Spleen (tissue), 11 donors: ENCODE measurements at regions not wholly inside any gene's neighbourhood (a gene's known extent, or its start where the extent isn't known, plus 50 kb on each side); places are given as distances from the start of the nearest gene placed in this dataset.

Source experiments
- DNase-seq: peaks from one replicate; pipeline ENCODE4 v3.0.0-alpha.2; 2020
- H3K27ac ChIP-seq, 8 donors: fragments of 200-600 bp; sonication (generic) in 7 of 8; 1 replicate in 4 of 8; 2 replicates in 4 of 8; pipeline versions ENCODE4 v1.5.0 to v1.8.0; 2016 to 2021; ENCODE audit warnings: inconsistent platforms in 4 of 8, mild to moderate bottlenecking in 4 of 8, moderate library complexity in 1 of 8
- H3K27me3 ChIP-seq, 7 donors: fragments of 200-600 bp; sonication (generic) in 6 of 7; replicated peaks in 1 of 7; 1 replicate in 4 of 7; 2 replicates in 3 of 7; pipeline versions ENCODE4 v1.5.0 to v1.8.0; 2016 to 2021; ENCODE audit warnings: inconsistent platforms in 3 of 7, mild to moderate bottlenecking in 1 of 7
- H3K36me3 ChIP-seq, 6 donors: fragments of 200-600 bp; sonication (generic) in 5 of 6; 1 replicate in 4 of 6; 2 replicates in 2 of 6; pipeline versions ENCODE4 v1.5.0 to v1.8.0; 2016 to 2021; ENCODE audit warnings: inconsistent platforms in 2 of 6
- H3K4me1 ChIP-seq, 6 donors: fragments of 200-600 bp; sonication (generic) in 5 of 6; 1 replicate in 3 of 6; 2 replicates in 3 of 6; pipeline versions ENCODE4 v1.5.0 to v1.8.0; 2016 to 2021; ENCODE audit warnings: inconsistent platforms in 3 of 6
- H3K4me3 ChIP-seq, 8 donors: fragments of 200-600 bp; sonication (generic) in 7 of 8; 1 replicate in 4 of 8; 2 replicates in 4 of 8; pipeline versions ENCODE4 v1.5.0 to v1.8.0; 2016 to 2021; ENCODE audit warnings: inconsistent platforms in 4 of 8, mild to moderate bottlenecking in 4 of 8, moderate library complexity in 2 of 8
- H3K9me3 ChIP-seq, 8 donors: fragments of 200-600 bp; sonication (generic) in 7 of 8; 1 replicate in 4 of 8; 2 replicates in 4 of 8; pipeline versions ENCODE4 v1.5.0 to v1.8.0; 2016 to 2021; ENCODE audit warnings: inconsistent platforms in 4 of 8
- POLR2A ChIP-seq, 3 donors: fragments of 450-650 bp; IDR thresholded peaks; one replicate each; pipeline ENCODE4 v1.5.1; 2017; ENCODE audit warnings: antibody characterized with exemption in 3 of 3, mild to moderate bottlenecking in 1 of 3
- POLR2AphosphoS5 ChIP-seq, 3 donors: sonication (generic); formaldehyde crosslinking; IDR thresholded peaks; one replicate each; pipeline ENCODE4 v1.5.1; 2017; ENCODE audit warnings: antibody characterized with exemption in 3 of 3
- WGBS, 5 donors: extraction: QIAGEN DNeasy Blood & Tissue Kit in 3 of 5; methylation state at CpG; one replicate each; pipeline versions ENCODE4 v1.1.5 to v1.1.7; 2013 to 2018; 5-methylcytosine and 5-hydroxymethylcytosine counted together
- intact Hi-C: fragments of 100-400 bp; cut with DNase I; formaldehyde crosslinking; loops from one replicate; pipeline ENCODE4 v1.15.0; 2023; ENCODE audit warnings: low total_unique reads
- TF ChIP-seq, protein P1 (sequence below), 11 experiments: fragments of 200-600 bp in 7 of 11; fragments of 450-650 bp in 4 of 11; sonication (generic) in 4 of 11; IDR thresholded peaks in 8 of 11; conservative IDR thresholded peaks in 3 of 11; 1 replicate in 7 of 11; 2 replicates in 4 of 11; pipeline versions ENCODE4 v1.4.0 to v1.8.0; 2016 to 2021; ENCODE audit warnings: antibody characterized with exemption in 11 of 11, inconsistent platforms in 4 of 11, mild to moderate bottlenecking in 1 of 11
- donor health status: healthy with polysubstance abuse.
- donor health status: DM: no; HTN: no; CAD: no; lungs with moderate emphysema.
- donor health status: DM: no; HTN: no; CAD: no.
- donor health status: Bipolar disorder and iron deficiency.
- donor health status: healthy.
- donor health status: DM: no; HTN: no; CAD: no.
- donor health status: DM: yes; HTN: yes; CAD: no.

- Histone ChIP-seq H3K4me3 (no peak overlapping the region), H3K4me1 (no peaks in the 10 kb centered on the region), H3K36me3 (no peaks in the 10 kb centered on the region), H3K27ac (no peak overlapping the region), H3K27me3 (no peaks in the 10 kb centered on the region), H3K9me3 (peaks cover 0 to 7% (median 0%) of the 10 kb centered on the region in 8 donors)
- DNase-seq = no peak
- intact Hi-C loops = no loop called here
- 61 to 73% (median 67%) methylated on average over 1 of the region's 1 CpG for WGBS, 5 donors
- TF ChIP-seq POLR2AphosphoS5 (IDR thresholded peaks at IDR 0.05) (no peak), POLR2A (IDR thresholded peaks at IDR 0.05) (no peak)
These were observed 168.4 kb upstream of the CADPS start for GRCh38 chr3:63043631-63044030.

- H3K4me1 ChIP-seq = no peaks in the 10 kb centered on the region
- WGBS, 5 donors = 67 to 79% (median 68%) methylated on average over 2 of the region's 2 CpGs
- H3K27ac ChIP-seq = no peak overlapping the region
- H3K36me3 ChIP-seq = no peaks in the 10 kb centered on the region
- H3K4me3 ChIP-seq = no peak overlapping the region
- no peaks in the 10 kb centered on the region for H3K27me3 ChIP-seq
- TF ChIP-seq, protein P1, sequence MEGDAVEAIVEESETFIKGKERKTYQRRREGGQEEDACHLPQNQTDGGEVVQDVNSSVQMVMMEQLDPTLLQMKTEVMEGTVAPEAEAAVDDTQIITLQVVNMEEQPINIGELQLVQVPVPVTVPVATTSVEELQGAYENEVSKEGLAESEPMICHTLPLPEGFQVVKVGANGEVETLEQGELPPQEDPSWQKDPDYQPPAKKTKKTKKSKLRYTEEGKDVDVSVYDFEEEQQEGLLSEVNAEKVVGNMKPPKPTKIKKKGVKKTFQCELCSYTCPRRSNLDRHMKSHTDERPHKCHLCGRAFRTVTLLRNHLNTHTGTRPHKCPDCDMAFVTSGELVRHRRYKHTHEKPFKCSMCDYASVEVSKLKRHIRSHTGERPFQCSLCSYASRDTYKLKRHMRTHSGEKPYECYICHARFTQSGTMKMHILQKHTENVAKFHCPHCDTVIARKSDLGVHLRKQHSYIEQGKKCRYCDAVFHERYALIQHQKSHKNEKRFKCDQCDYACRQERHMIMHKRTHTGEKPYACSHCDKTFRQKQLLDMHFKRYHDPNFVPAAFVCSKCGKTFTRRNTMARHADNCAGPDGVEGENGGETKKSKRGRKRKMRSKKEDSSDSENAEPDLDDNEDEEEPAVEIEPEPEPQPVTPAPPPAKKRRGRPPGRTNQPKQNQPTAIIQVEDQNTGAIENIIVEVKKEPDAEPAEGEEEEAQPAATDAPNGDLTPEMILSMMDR (IDR thresholded peaks at IDR 0.05 in 8 of 11, conservative IDR thresholded peaks at IDR 0.05 in 3 of 11) = no peak
- TF ChIP-seq POLR2AphosphoS5 (IDR thresholded peaks at IDR 0.05) (no peak), POLR2A (IDR thresholded peaks at IDR 0.05) (no peak)
- no peak for DNase-seq
- intact Hi-C loops = no loop called here
- peaks cover 0 to 7% (median 0%) of the 10 kb centered on the region in 8 donors for H3K9me3 ChIP-seq
These were observed 170.9 kb upstream of the CADPS start for GRCh38 chr3:63046152-63046551.

- H3K4me1 ChIP-seq = no peaks in the 10 kb centered on the region
- no peak overlapping the region for H3K4me3 ChIP-seq
- H3K27me3 ChIP-seq = no peaks in the 10 kb centered on the region
- DNase-seq = no peak
- intact Hi-C loops = no loop called here
- TF ChIP-seq, protein P1 (IDR thresholded peaks at IDR 0.05 in 8 of 11, conservative IDR thresholded peaks at IDR 0.05 in 3 of 11) = no peak
- TF ChIP-seq POLR2AphosphoS5 (IDR thresholded peaks at IDR 0.05) (no peak), POLR2A (IDR thresholded peaks at IDR 0.05) (no peak)
- H3K9me3 ChIP-seq = peaks cover 0 to 7% (median 0%) of the 10 kb centered on the region in 8 donors
- H3K36me3 ChIP-seq = no peaks in the 10 kb centered on the region
- 64 to 84% (median 70%) methylated on average over 4 of the region's 4 CpGs for WGBS, 5 donors
- no peak overlapping the region for H3K27ac ChIP-seq
These were observed 171.4 kb upstream of the CADPS start for GRCh38 chr3:63046580-63046979.

- intact Hi-C loops = no loop called here
- peaks cover 0 to 7% (median 0%) of the 10 kb centered on the region in 8 donors for H3K9me3 ChIP-seq
- TF ChIP-seq POLR2A (IDR thresholded peaks at IDR 0.05) = no peak
- TF ChIP-seq, protein P1 (IDR thresholded peaks at IDR 0.05 in 8 of 11, conservative IDR thresholded peaks at IDR 0.05 in 3 of 11) = no peak
- TF ChIP-seq POLR2AphosphoS5 (IDR thresholded peaks at IDR 0.05) = no peak
These were observed 171.9 kb upstream of the CADPS start for GRCh38 chr3:63047068-63047467.

More at GRCh38 chr3:63047068-63047467, 171.9 kb upstream of the CADPS start:
- no peak overlapping the region for H3K4me3 ChIP-seq
- no peak overlapping the region for H3K27ac ChIP-seq
- H3K27me3 ChIP-seq = no peaks in the 10 kb centered on the region
- DNase-seq = no peak
- H3K36me3 ChIP-seq = no peaks in the 10 kb centered on the region
- 68 to 95% (median 77%) methylated on average over 1 of the region's 1 CpG for WGBS, 5 donors
- H3K4me1 ChIP-seq = no peaks in the 10 kb centered on the region
